SK-N-MC (cell line): ENCODE measurements at regions not wholly inside any gene's neighbourhood (a gene's known extent, or its start where the extent isn't known, plus 50 kb on each side); places are given as distances from the start of the nearest gene placed in this dataset.
"Not testable (repeated sequence)": the region's sequence is repeated elsewhere in the genome, so short reads cannot be mapped to it uniquely, and the experiment has no call there.

Experiments
- DNase-seq: peaks from one replicate; pipeline ENCODE4 v3.0.0-alpha.2; 2011; ENCODE audit warnings: low read depth, low spot score
- H3K27ac ChIP-seq: fragments of 200-600 bp; sonication (generic); 2 replicates; pipeline ENCODE4 v1.5.1; 2016; ENCODE audit warnings: mixed run types
- H3K36me3 ChIP-seq: fragments of 200-600 bp; sonication (generic); 2 replicates; pipeline ENCODE4 v1.6.1; 2017; ENCODE audit warnings: antibody characterized with exemption, low read length, mixed read lengths; ENCODE audit not compliant: insufficient read depth
- H3K4me3 ChIP-seq: fragments of 200-600 bp; sonication (generic); 2 replicates; pipeline ENCODE4 v1.5.1; 2016
- H3K9ac ChIP-seq: fragments of 200-600 bp; sonication (generic); 2 replicates; pipeline ENCODE4 v1.8.0; 2017; ENCODE audit warnings: mixed run types, mixed read lengths; ENCODE audit not compliant: insufficient read length
- H3K9me3 ChIP-seq: fragments of 200-600 bp; sonication (generic); 2 replicates; pipeline ENCODE4 v1.6.1; 2017; ENCODE audit warnings: low read depth, mild to moderate bottlenecking, antibody characterized with exemption, low read length, moderate library complexity, mixed read lengths

GRCh38 chr9:94387338-94388010, 59.0 kb upstream of the NUTM2F start:
- H3K9me3 ChIP-seq, DNase-seq, H3K27ac ChIP-seq, H3K36me3 ChIP-seq, H3K9ac ChIP-seq, H3K4me3 ChIP-seq: not testable (repeated sequence)

GRCh38 chr9:94388011-94388406, 59.6 kb upstream of the NUTM2F start:
- H3K9ac ChIP-seq, H3K9me3 ChIP-seq, H3K4me3 ChIP-seq, DNase-seq, H3K27ac ChIP-seq, H3K36me3 ChIP-seq: not testable (repeated sequence)

GRCh38 chr9:94390425-94391098, 62.1 kb upstream of the NUTM2F start:
- H3K9ac ChIP-seq, H3K9me3 ChIP-seq, H3K4me3 ChIP-seq, H3K27ac ChIP-seq, H3K36me3 ChIP-seq, DNase-seq: not testable (repeated sequence)

- not testable (repeated sequence) for DNase-seq, H3K27ac ChIP-seq, H3K36me3 ChIP-seq, H3K9ac ChIP-seq, H3K4me3 ChIP-seq, H3K9me3 ChIP-seq
Measured at GRCh38 chr9:94392971-94393624, 64.7 kb upstream of the NUTM2F start.

- H3K36me3 ChIP-seq, H3K27ac ChIP-seq, DNase-seq, H3K9me3 ChIP-seq, H3K4me3 ChIP-seq, H3K9ac ChIP-seq: not testable (repeated sequence)
Measured at GRCh38 chr9:94397766-94398379, 69.4 kb upstream of the NUTM2F start.

GRCh38 chr9:94400461-94400860, 72.0 kb upstream of the NUTM2F start:
- H3K4me3 ChIP-seq, H3K9ac ChIP-seq, H3K36me3 ChIP-seq, H3K9me3 ChIP-seq, H3K27ac ChIP-seq, DNase-seq: not testable (repeated sequence)

- H3K4me3 ChIP-seq, H3K36me3 ChIP-seq, DNase-seq, H3K9ac ChIP-seq, H3K27ac ChIP-seq, H3K9me3 ChIP-seq: not testable (repeated sequence)
Measured at GRCh38 chr9:94402795-94403194, 74.4 kb upstream of the NUTM2F start.

GRCh38 chr9:94403571-94403970, 75.1 kb upstream of the NUTM2F start:
- H3K9me3 ChIP-seq, H3K27ac ChIP-seq, DNase-seq: not testable (repeated sequence)

GRCh38 chr9:94413665-94414064, 85.2 kb upstream of the NUTM2F start:
- H3K9me3 ChIP-seq, H3K9ac ChIP-seq, H3K27ac ChIP-seq, H3K4me3 ChIP-seq, H3K36me3 ChIP-seq, DNase-seq: not testable (repeated sequence)

More at GRCh38 chr9:94403571-94403970, 75.1 kb upstream of the NUTM2F start:
- not testable (repeated sequence) for H3K36me3 ChIP-seq, H3K9ac ChIP-seq, H3K4me3 ChIP-seq

GRCh38 chr9:94415111-94415510, 86.7 kb upstream of the NUTM2F start:
- DNase-seq, H3K27ac ChIP-seq, H3K9ac ChIP-seq, H3K4me3 ChIP-seq, H3K9me3 ChIP-seq, H3K36me3 ChIP-seq: not testable (repeated sequence)

- not testable (repeated sequence) for H3K4me3 ChIP-seq, H3K9me3 ChIP-seq, H3K27ac ChIP-seq, H3K9ac ChIP-seq, DNase-seq, H3K36me3 ChIP-seq
Measured at GRCh38 chr9:94420098-94420497, 91.7 kb upstream of the NUTM2F start.

- H3K9ac ChIP-seq, H3K9me3 ChIP-seq, H3K27ac ChIP-seq, DNase-seq, H3K36me3 ChIP-seq, H3K4me3 ChIP-seq: not testable (repeated sequence)
Measured at GRCh38 chr9:94421951-94422350, 93.5 kb upstream of the NUTM2F start.

GRCh38 chr9:94425312-94425711, 96.9 kb upstream of the NUTM2F start:
- H3K4me3 ChIP-seq, H3K36me3 ChIP-seq, H3K9me3 ChIP-seq, H3K27ac ChIP-seq, H3K9ac ChIP-seq, DNase-seq: not testable (repeated sequence)

GRCh38 chr9:94437128-94437527, 108.7 kb upstream of the NUTM2F start:
- not testable (repeated sequence) for H3K27ac ChIP-seq, H3K9me3 ChIP-seq, H3K9ac ChIP-seq, DNase-seq, H3K4me3 ChIP-seq
- H3K36me3 ChIP-seq = peaks cover 14% of the 10 kb centered on the region; the same call in 1 of the 2 replicates
